ENCODE measurements at regions not wholly inside any gene's neighbourhood (a gene's known extent, or its start where the extent isn't known, plus 50 kb on each side); places are given as distances from the start of the nearest gene placed in this dataset.
"Not testable (repeated sequence)": the region's sequence is repeated elsewhere in the genome, so short reads cannot be mapped to it uniquely, and the experiment has no call there.

GRCh38 chr15:38642689-38643270 is 78.2 kb upstream of the RASGRP1 start:
- no peak for DNase-seq (ENCODE audit: low read depth)
- in situ Hi-C loops (cut with HindIII; ENCODE audit: low pct_unique_long_range_greater_than_20kb, low sequenced_read_pairs), result no loop called here

GRCh38 chr15:38644353-38644752 is 79.7 kb upstream of the RASGRP1 start:
- in situ Hi-C loops (cut with HindIII; ENCODE audit: low pct_unique_long_range_greater_than_20kb, low sequenced_read_pairs), result not testable (repeated sequence)

GRCh38 chr15:38646716-38647115 is 82.1 kb upstream of the RASGRP1 start:
- no peak for DNase-seq (ENCODE audit: low read depth)
- in situ Hi-C loops (cut with HindIII; ENCODE audit: low pct_unique_long_range_greater_than_20kb, low sequenced_read_pairs), result no loop called here

More at GRCh38 chr15:38644353-38644752, 79.7 kb upstream of the RASGRP1 start:
- DNase-seq (ENCODE audit: low read depth), result not testable (repeated sequence)

- in situ Hi-C loops (cut with HindIII; ENCODE audit: low pct_unique_long_range_greater_than_20kb, low sequenced_read_pairs), result no loop called here
- DNase-seq (ENCODE audit: low read depth), result peak; percentile 22
Observed at GRCh38 chr15:38647683-38648082, 83.1 kb upstream of the RASGRP1 start.

- in situ Hi-C loops (cut with HindIII; ENCODE audit: low pct_unique_long_range_greater_than_20kb, low sequenced_read_pairs), result no loop called here
- DNase-seq (ENCODE audit: low read depth), result no peak
Observed at GRCh38 chr15:38648121-38648843, 83.7 kb upstream of the RASGRP1 start.

- in situ Hi-C loops (cut with HindIII; ENCODE audit: low pct_unique_long_range_greater_than_20kb, low sequenced_read_pairs), result no loop called here
- no peak for DNase-seq (ENCODE audit: low read depth)
Observed at GRCh38 chr15:38650384-38650783, 85.8 kb upstream of the RASGRP1 start.

GRCh38 chr15:38650936-38651327 is 86.3 kb upstream of the RASGRP1 start:
- in situ Hi-C loops (cut with HindIII; ENCODE audit: low pct_unique_long_range_greater_than_20kb, low sequenced_read_pairs), result no loop called here
- no peak for DNase-seq (ENCODE audit: low read depth)

- DNase-seq (ENCODE audit: low read depth), result no peak
- in situ Hi-C loops (cut with HindIII; ENCODE audit: low pct_unique_long_range_greater_than_20kb, low sequenced_read_pairs), result no loop called here
Observed at GRCh38 chr15:38651328-38652038, 86.9 kb upstream of the RASGRP1 start.

GRCh38 chr15:38652183-38652794 is 87.7 kb upstream of the RASGRP1 start:
- in situ Hi-C loops (cut with HindIII; ENCODE audit: low pct_unique_long_range_greater_than_20kb, low sequenced_read_pairs), result no loop called here
- no peak for DNase-seq (ENCODE audit: low read depth)

GRCh38 chr15:38652998-38653397 is 88.4 kb upstream of the RASGRP1 start:
- no peak for DNase-seq (ENCODE audit: low read depth)
- in situ Hi-C loops (cut with HindIII; ENCODE audit: low pct_unique_long_range_greater_than_20kb, low sequenced_read_pairs), result no loop called here

GRCh38 chr15:38658431-38658830 is 93.8 kb upstream of the RASGRP1 start:
- in situ Hi-C loops (cut with HindIII; ENCODE audit: low pct_unique_long_range_greater_than_20kb, low sequenced_read_pairs), result no loop called here
- DNase-seq (ENCODE audit: low read depth), result no peak

GRCh38 chr15:38660738-38661137 is 96.1 kb upstream of the RASGRP1 start:
- in situ Hi-C loops (cut with HindIII; ENCODE audit: low pct_unique_long_range_greater_than_20kb, low sequenced_read_pairs), result no loop called here
- no peak for DNase-seq (ENCODE audit: low read depth)

GRCh38 chr15:38662033-38662802 is 97.6 kb upstream of the RASGRP1 start:
- in situ Hi-C loops (cut with HindIII; ENCODE audit: low pct_unique_long_range_greater_than_20kb, low sequenced_read_pairs), result no loop called here
- DNase-seq (ENCODE audit: low read depth), result no peak

GRCh38 chr15:38662805-38663204 is 98.2 kb upstream of the RASGRP1 start:
- in situ Hi-C loops (cut with HindIII; ENCODE audit: low pct_unique_long_range_greater_than_20kb, low sequenced_read_pairs), result no loop called here
- no peak for DNase-seq (ENCODE audit: low read depth)

- in situ Hi-C loops (cut with HindIII; ENCODE audit: low pct_unique_long_range_greater_than_20kb, low sequenced_read_pairs), result no loop called here
- DNase-seq (ENCODE audit: low read depth), result no peak
Observed at GRCh38 chr15:38665586-38666305, 101.1 kb upstream of the RASGRP1 start.

GRCh38 chr15:38666865-38667510 is 102.4 kb upstream of the RASGRP1 start:
- in situ Hi-C loops (cut with HindIII; ENCODE audit: low pct_unique_long_range_greater_than_20kb, low sequenced_read_pairs), result no loop called here
- DNase-seq (ENCODE audit: low read depth), result no peak
